HG03108 (cell line): ENCODE measurements at regions not wholly inside any gene's neighbourhood (a gene's known extent, or its start where the extent isn't known, plus 50 kb on each side); places are given as distances from the start of the nearest gene placed in this dataset.
A peak's percentile ranks its signal among the peaks of the same experiment; 100 is the strongest.
"Not testable (repeated sequence)": the region's sequence is repeated elsewhere in the genome, so short reads cannot be mapped to it uniquely, and the experiment has no call there.

Experiments used
- ATAC-seq: cut with Tn5 transposase; IDR thresholded peaks from one replicate; pipeline ENCODE4 v1.9.1; 2021; ENCODE audit warnings: moderate library complexity; ENCODE audit not compliant: unreplicated experiment

DNA sequence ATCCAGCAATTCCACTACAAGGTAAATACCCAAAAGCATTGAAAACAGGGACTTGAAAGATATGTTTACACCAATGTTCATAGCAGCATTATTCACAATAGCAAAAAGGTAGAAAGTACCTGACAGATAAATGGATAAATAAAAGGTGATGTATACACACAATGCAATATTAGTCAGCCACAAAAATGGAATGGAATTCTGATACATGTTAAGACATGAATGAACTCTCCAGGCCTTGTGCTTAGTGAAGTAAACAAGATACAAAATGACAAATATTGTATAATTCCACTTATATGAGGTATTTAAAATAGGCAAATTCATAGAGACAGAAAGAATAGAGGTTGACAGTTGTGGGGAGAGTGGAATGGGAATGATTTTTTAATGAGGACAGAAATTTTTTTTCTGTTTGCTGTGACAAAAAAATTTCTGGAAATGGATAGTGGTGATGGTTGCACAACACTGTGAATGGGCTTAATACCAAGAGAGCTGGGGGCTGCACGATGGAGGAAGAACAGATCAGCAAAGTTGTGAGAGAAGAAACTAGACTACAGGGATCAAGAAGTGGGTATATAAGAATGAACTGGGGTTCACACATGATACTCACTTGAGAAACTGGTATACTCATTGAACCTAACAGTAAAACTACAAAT, 137.2 kb downstream of the MZT1 start:
- no peak for ATAC-seq

DNA sequence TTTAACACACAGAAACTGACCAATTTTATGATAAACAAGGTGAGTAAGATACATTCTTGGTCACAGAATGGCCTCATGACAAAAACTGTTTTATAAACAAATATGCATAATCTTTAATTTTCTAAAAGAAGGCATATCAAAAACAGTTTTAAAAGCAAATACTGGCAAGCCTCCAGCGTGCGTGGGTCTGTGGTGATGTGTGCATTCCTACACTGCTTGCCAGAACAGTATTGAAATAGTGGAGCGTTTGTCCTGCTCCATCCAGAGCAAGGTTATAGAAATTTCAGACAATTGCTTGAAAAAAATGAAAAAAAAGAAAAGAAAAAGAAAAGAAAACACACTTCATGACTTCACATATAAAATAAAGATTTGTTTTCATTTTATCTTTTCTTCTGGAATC, 140.9 kb downstream of the MZT1 start:
- ATAC-seq, result no peak

DNA sequence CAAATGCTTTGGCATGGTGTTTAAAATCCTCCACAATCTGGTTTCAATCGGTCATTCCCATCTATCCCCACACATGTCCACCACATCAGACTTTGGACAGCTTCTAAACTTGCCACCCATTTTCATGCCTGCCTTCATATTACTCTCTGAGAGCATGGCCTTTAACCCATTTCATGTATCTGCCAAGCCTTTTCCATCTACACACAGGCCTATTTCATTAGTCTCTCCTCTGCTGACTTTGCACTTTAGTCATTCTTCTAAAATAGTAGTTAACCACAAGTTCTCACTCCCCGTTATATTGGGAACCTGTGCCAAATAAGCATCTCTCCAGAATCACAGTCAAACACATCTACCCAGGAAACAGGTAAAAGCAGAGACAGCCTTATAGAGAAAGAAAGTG, 142.2 kb downstream of the MZT1 start:
- ATAC-seq, result no peak

DNA sequence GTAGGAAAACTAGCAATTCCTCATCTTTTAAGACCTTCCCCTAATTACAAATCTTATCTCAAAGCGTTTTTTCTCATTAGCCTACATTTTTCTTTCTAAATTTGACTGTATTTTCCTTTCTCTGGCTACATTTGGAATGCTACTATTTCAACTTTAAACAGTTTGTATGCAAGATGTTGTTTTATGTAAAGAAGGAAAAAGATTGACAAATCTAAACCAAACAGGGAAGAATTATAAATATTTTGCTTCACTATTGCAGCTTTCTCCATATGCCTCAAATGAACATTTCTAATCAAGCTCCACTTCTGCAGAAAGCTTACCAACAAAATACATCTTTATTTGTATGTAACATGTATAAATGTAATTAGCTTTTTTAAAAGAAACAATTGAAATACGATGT, 156.2 kb downstream of the MZT1 start:
- no peak for ATAC-seq

DNA sequence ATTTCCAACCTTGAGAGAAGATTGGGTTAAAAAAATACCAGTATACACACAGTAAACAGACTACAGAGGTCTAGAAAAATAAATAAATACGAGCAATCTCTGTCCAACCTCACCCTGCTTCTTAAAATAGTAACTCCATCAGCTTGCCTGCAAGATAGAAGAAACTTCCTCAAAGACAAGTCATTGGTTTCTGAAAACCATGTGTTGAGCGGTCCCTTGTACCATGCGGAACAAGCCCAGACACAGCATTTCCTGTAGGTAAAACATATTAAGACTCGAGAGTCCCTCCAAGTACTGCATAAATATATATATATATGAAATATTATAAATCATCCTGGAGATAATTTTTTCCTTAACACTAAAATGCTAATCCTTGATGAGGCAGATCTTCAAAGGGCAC, 157.4 kb downstream of the MZT1 start:
- ATAC-seq, result peak; percentile 42

DNA sequence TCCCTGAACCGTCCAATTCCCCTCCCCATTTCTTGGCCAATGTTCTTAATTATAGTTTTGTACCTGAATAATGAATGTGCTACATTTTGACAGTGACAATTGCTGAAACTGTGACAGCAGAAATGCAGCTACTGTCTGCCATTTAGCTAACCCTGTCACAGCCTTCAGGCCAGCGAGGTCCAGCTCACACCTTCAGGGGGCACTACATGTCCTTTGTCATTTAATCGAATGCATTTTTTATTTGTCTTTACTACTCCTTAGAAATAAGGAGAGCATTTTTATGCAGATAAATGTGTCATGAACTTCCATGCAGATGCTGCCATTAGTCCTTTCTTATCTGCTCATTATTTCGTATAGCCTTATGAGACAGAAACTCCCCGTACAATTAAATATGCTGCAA, 159.9 kb downstream of the MZT1 start:
- no peak for ATAC-seq

DNA sequence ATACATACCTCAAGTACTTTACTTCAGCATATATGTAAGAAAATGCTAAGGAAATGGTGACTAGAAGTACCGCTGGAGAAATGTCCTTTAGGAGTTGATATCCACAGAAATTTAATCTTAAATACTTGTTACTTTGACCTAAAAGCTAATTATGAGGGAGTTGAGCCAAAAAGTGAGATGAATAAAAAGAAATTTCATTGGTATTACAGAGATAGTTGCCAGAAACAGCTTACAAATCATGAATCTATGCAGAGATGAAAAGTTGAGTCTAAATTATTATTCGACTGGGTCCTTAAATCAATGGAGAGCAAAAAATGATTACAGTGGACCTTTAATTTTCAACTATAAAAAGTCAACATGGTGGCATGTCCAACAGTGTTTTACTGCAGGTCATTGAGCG, 160.9 kb downstream of the MZT1 start:
- ATAC-seq, result no peak

DNA sequence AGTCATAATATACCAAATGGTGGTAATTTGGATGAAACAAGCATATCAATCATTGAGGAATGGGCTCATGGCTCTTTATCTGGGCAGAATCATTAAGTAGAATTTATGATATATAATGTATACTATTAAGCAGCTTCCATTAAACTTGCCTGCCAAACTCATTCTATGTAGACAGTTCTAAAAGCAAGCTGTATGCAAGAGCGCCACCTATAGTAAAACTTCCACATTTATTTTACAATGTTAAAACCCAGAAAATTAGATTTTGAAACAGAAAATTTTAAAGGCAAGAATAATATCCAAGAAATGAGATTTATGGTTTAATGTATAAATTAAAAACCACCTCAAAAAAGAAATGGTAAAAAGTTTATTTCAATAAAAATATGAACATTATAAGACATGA, 161.5 kb downstream of the MZT1 start:
- ATAC-seq, result no peak

DNA sequence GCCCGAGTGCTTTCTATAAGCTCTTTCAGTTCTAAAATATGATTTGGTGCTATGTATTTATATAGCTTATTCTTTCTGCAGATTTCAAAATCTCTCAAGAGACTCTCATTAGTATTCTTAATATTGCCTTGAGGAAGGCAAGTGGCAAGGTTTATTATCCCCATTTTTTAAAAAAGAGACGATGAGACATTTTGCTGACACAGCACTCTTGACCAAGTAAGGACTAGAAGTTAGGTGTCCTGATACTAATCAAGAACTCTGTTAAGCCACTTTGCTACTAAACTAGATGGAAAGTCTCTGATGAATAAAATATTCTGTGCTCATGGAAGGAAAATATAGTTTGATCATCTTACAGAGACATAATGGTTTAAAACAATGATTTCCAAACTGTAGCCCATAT, 164.7 kb downstream of the MZT1 start:
- ATAC-seq, result no peak

DNA sequence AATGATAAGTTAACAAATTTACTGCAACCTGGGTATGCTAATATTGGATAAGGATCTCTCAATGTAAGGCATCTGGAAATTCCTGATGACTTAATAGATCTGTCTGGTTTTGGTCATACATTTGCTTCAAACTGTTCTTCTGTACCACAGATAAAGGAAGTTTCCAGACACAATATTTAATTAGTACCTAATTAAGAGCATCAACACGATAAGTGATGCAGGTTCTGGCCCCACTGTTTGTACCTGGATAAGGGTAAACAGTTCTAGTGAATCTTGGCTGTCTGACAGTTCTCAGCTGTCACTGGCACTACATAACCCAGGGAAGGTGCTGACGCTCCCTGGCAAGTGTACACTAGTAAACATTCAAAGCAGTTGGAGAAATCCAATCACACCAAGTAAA, 165.6 kb downstream of the MZT1 start:
- ATAC-seq, result no peak

DNA sequence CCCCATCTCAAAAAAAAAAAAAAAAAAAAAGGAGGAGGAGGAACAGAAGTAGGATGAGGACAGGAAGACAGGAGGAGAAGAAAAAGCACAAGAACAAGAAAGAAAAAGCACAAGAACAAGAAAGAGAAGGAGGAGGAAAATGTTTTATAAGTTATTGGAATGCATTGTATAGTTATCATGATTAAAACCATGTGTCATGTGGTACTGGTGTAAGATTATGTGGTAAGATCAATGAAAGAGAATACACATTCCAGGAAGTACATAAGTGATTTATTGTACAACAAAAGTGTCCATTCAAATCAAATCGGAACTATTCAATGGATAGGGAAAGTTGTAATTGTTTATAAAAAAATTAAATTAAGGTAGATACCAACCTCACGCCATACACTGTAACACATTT, 167.7 kb downstream of the MZT1 start:
- ATAC-seq, result no peak

DNA sequence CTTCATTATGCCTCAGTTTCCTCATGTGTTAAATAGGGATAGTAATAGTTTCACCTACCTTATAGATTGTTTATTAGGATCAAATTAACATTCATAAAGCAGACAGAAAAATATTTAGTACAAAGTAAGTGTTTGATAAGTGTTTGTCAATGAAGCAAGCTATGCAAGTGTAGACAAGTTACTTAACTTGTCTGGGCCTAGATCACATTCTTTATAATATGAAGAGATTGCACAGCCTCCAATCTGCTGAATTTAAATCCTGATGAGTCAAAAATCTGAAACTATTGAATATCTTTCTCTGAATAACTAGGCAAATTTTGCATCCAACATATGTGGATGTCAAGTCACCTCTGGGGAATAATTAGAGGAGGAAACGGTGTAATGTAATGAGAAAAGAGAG, 170.5 kb downstream of the MZT1 start:
- ATAC-seq, result no peak

DNA sequence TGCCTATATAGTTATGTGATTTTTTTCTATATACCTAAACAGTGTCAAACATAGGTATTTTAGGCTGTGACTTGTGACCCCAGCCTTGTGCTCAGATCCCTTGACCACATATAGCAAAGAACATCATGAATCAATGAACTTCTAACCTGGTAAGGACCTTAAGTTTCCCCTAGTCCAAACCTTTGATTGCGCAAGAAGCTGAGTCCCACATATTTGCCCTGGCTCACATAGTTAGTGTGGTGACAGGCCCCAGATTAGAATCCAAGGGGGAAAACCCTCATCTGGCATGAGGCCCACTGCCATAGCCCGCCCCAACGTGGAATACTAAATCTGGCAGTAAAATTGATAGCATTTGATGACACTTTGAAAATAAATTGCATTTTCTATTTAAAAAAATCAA, 171.8 kb downstream of the MZT1 start:
- no peak for ATAC-seq

DNA sequence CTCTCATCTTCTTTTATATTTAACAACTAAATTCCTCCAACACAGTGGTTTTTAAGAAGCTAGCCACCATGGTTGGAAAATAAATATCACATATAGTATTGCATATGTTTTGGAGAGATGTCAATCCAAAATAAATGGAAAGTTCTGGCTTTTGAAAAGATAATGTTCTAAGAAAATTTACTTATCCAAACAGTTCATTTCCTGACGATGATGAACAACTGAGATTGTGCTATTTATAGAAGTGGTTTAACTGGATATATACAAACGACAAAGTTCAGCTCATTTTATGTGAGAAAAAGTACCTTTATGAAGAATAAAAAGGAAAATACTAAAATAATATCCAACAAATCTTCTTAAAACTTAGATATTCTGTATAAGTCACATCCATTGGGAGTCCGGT, 174.7 kb downstream of the MZT1 start:
- no peak for ATAC-seq

DNA sequence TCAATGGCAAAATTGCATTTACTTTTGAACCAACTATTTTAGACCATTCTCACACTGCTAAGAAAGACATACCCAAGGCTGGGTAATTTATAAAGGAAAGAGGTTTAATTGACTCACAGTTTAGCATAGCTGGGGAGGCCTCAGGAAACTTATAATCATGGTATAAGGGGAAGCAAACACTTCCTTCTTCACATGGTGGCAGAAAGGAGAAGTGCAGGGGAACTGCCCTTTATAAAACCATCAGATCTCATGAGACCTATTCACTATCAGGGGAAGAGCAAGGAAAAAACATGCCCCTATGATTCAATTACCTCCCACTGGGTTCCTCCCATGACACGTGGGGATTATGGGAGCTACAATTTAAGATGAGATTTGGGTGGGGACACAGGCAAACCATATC, 181.5 kb downstream of the MZT1 start:
- not testable (repeated sequence) for ATAC-seq

DNA sequence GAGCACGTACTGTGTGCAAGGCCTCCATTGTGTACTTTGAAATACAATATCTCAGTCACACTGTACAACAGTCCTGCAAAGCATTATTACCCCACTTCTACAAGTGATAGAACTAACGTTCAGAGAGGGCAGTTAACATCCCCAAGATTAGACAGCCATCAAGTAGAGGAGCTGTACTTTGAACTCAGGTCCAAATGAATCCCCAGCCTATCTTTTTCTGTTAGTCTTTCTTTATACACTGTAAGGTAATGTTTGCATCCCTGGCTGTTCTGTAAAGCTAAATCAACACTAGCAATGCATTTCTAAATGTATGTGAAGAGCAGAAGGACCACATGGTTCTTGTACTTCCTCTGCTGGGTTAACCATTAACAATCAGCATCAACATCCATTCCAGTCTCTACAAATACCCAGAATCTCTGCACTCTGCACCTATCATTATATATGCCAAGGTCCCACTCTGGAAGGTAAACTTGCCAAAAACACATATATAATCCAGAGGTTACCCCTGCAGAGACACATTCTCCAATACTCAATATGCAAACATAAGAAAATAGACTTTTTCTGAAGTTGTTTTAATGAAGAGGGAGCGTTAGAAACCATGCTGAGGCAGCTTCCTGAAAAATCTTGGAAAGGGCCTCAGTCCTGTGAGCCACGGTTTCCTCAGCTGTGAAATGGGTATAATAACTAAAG, 182.3 kb downstream of the MZT1 start:
- ATAC-seq, result no peak

DNA sequence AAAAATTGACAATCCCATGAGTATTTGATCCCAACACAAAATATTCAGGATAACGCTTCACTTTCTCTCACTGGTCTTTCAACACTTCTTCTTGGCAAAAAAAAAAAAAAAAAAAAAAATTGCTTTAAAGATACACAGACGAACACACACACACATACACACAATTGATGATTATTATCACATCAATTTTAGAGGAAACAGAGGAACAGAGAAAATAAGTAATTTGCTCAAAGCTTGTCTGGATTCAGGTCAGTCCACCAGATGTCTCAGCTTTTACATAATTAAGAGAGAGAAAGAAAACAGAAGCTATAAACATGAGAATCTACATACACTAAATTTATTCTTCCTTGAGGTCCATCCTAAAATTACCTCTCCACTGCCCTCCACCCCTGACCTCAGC, 183.4 kb downstream of the MZT1 start:
- no peak for ATAC-seq

DNA sequence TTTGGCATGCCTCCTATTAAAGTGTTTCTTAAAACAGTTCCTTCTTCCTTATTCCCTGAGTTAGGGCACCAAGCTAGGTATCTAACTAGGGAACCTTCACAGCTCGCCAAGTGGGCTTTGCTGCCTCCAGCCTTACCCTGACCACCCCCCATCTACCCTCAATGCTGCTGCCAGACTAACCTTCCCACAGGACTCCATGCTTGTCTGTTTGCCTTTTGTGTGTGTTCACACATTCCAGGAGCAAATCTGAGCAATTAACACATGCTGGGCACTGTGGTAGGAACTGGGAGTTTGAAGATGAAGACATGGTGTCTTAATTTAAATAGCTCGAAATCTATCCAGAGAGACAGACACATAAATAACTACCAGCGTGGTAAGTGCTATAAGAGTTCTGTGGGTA, 185.2 kb downstream of the MZT1 start:
- ATAC-seq, result no peak

DNA sequence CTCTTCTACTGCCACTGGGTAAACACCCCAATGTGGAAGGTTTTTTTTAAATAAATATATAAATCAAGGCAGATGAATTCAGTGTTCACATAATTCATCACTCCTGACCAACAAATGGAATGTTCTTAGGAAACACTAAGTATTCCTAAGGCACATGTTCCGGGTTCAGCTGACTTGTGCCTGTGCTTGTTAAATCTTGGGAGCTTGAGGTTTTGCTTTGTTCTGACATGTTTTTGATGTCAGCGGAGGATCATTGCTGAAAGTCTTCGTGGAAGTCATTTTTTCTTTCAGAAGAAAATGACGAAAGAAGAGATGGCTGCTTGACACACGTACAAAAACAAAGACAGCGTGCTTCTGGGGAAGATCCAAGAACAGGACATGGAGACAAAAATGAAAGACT, 185.8 kb downstream of the MZT1 start:
- ATAC-seq, result no peak

DNA sequence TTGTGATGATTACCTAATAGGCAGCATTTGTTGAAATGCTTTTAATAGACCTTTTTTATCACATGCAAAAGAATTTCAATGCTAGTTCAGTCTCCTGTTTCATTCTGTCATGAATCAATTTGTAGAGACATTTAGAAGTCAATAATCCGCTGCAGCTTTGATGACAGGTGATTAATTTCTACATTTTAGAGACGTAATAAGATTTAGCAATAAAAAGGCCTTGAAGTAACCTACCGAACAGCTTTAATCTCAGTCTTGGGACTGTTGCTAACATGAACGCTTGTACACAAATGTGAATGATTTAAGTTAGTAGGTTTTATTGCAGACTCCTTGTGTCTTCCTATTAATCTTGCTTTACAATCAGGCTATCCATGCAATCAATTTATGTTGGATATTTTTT, 186.5 kb downstream of the MZT1 start:
- no peak for ATAC-seq

DNA sequence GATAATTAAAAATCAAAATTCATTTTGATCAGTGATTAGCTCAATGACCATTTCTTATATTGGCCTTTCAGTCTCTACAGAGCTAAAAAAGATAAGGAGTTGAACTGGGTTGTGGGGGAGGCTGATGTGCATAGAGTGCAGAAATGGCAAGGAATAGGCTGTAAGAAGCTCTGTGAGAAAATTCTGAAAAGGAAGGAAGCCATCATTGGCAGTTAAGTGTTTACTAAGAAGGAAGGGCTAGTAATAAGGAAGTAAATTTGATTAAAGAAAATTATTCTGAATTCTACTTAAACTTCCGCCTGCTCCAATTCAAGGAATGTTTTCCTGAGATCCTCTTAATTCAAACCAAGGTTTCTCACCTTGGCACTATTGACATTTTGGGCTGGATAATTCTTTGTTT, 187.5 kb downstream of the MZT1 start:
- no peak for ATAC-seq

DNA sequence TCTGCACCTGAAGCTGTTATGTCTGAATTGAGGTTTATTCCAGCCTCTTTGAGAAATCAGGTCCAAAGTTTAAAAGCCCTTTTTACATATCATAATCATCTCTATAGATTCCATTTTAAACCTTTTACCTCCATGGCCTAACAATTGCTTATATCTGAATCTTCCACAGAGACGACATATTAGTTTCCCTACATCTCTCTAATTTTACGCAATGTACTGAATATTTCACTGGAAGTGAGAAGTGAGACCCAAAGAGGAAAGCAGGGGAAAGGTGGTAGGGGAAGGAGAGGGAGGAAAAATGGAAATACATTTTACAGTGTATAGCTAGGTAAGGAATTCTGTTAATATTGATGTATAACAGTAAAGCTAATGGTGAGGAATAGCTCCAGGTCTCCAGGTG, 189.6 kb downstream of the MZT1 start:
- ATAC-seq, result no peak

DNA sequence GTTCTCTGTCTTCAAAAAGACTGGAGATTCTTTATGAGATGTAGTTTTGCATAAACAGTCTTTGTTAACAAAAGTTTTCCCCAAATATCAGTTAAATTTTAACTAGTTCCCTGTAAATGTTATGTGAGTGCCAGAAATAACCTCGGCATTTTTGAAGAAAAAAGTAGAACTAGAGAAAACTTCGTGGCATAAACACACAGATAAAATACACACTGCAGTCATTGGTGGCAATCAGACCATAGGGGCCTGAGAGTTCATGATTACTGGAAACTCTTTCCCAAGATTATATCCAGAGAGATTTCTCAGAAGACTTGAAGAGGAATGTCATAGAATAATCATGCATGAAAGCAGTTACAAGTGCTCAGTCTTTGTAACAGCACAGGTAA, 190.0 kb downstream of the MZT1 start:
- no peak for ATAC-seq
